OCI-LY7 (cell line): ENCODE measurements at regions not wholly inside any gene's neighbourhood (a gene's known extent, or its start where the extent isn't known, plus 50 kb on each side); places are given as distances from the start of the nearest gene placed in this dataset.

Experiments
- BruUV-seq: library from RNA; stranded (reverse); fragments of 400-500 nt; replicated peaks from 2 replicates; lab custom pipeline; 2021; lab: Mats Ljungman, UMichigan
- CTCF ChIA-PET: fragments of 300-600 bp; sonication (Branson Sonifier 250); formaldehyde crosslinking; loops from one replicate; lab custom pipeline; 2022; ENCODE audit warnings: antibody characterized with exemption; ENCODE audit not compliant: unreplicated experiment; lab: Charles Lee
- POLR2A ChIA-PET: fragments of 300-600 bp; sonication (Branson Sonifier 250); formaldehyde crosslinking; loops from one replicate; lab custom pipeline; 2022; ENCODE audit warnings: antibody characterized with exemption; lab: Charles Lee
- DNase-seq: peaks from one replicate; pipeline ENCODE4 v3.0.0-alpha.2; 2015; ENCODE audit warnings: low spot score
- H2AFZ ChIP-seq: fragments of 200-600 bp; sonication (generic), shearing (Covaris generic); 2 replicates; pipeline ENCODE4 v1.6.1; 2014; ENCODE audit warnings: mild to moderate bottlenecking, antibody characterized with exemption, low read length, moderate library complexity
- H3K27ac ChIP-seq: fragments of 200-600 bp; sonication (generic); 2 replicates; pipeline ENCODE4 v1.5.1; 2014; ENCODE audit warnings: mixed run types, low read depth, mild to moderate bottlenecking, moderate library complexity, low read length, inconsistent platforms; ENCODE audit not compliant: poor library complexity, severe bottlenecking
- H3K36me3 ChIP-seq: fragments of 200-600 bp; sonication (generic); 2 replicates; pipeline ENCODE4 v1.6.1; 2014; ENCODE audit warnings: mild to moderate bottlenecking, antibody characterized with exemption, low read length, moderate library complexity, mixed read lengths; ENCODE audit not compliant: insufficient read depth
- H3K4me1 ChIP-seq: fragments of 200-600 bp; sonication (generic); 2 replicates; pipeline ENCODE4 v1.5.1; 2014; ENCODE audit warnings: mild to moderate bottlenecking, low read length; ENCODE audit not compliant: insufficient read depth, poor library complexity, severe bottlenecking
- H3K4me2 ChIP-seq: fragments of 200-600 bp; sonication (generic); 2 replicates; pipeline ENCODE4 v1.6.1; 2014; ENCODE audit warnings: mild to moderate bottlenecking, low read length
- H3K4me3 ChIP-seq: fragments of 200-600 bp; sonication (generic); 2 replicates; pipeline ENCODE4 v1.5.1; 2014; ENCODE audit warnings: mild to moderate bottlenecking, low read depth, low read length; ENCODE audit not compliant: poor library complexity, severe bottlenecking
- H3K79me2 ChIP-seq: fragments of 200-600 bp; sonication (generic); 2 replicates; pipeline ENCODE4 v1.6.1; 2016; ENCODE audit warnings: low read depth, mild to moderate bottlenecking, low read length, moderate library complexity, mixed read lengths; ENCODE audit not compliant: insufficient read depth
- H3K9me2 ChIP-seq: fragments of 200-600 bp; sonication (generic); 2 replicates; pipeline ENCODE4 v1.6.1; 2016; ENCODE audit warnings: mild to moderate bottlenecking, low read length, mixed read lengths; ENCODE audit not compliant: insufficient read depth
- H3K9me3 ChIP-seq: fragments of 200-600 bp; sonication (generic); 2 replicates; pipeline ENCODE4 v1.6.1; 2014; ENCODE audit warnings: mild to moderate bottlenecking, mixed run types, low read length, mixed read lengths
- H4K20me1 ChIP-seq: fragments of 200-600 bp; sonication (generic); 2 replicates; pipeline ENCODE4 v1.6.1; 2014; ENCODE audit warnings: mild to moderate bottlenecking, antibody characterized with exemption, low read length, moderate library complexity, mixed read lengths; ENCODE audit not compliant: insufficient read depth
- EZH2phosphoT487 ChIP-seq: fragments of 200-600 bp; sonication (generic); IDR thresholded peaks from 2 replicates; pipeline ENCODE4 v1.6.1; 2018; ENCODE audit warnings: low read depth, borderline replicate concordance, mild to moderate bottlenecking, mixed run types, antibody characterized with exemption, low read length, moderate library complexity, mixed read lengths
- intact Hi-C: fragments of 100-400 bp; cut with micrococcal nuclease; formaldehyde crosslinking; loops from one replicate; pipeline ENCODE4 v1.10.0; 2022; ENCODE audit not compliant: unreplicated experiment
- TF ChIP-seq, protein P1 (sequence below): fragments of 200-600 bp; sonication (generic); conservative IDR thresholded peaks from 2 replicates; pipeline ENCODE4 v1.5.1; 2014; ENCODE audit warnings: mild to moderate bottlenecking, antibody characterized with exemption, low read length, moderate library complexity, mixed read lengths

DNA sequence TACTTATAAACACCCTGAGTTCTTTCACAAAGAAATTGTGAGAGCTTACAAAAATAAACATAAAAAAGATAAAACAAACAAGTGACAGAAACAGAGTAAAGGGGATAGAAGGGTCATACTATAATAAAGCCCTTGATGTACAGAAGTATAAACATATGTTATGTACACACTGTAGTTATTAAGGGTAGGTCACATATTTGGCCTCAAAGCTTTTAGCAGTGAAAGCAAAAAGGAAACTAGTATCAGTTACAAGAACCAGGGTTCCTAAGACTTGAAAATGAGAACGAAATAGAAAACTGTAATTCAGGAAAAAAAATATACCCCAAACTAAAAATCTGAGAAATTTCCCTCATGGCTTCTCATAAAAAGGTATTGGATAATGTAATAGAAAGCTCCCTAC lies 380.6 kb downstream of the HDGFL1 start:
- H3K27ac ChIP-seq, result no peak overlapping the region
- H3K36me3 ChIP-seq, result no peaks in the 10 kb centered on the region
- BruUV-seq, result no TSS peak
- TF ChIP-seq, protein P1, sequence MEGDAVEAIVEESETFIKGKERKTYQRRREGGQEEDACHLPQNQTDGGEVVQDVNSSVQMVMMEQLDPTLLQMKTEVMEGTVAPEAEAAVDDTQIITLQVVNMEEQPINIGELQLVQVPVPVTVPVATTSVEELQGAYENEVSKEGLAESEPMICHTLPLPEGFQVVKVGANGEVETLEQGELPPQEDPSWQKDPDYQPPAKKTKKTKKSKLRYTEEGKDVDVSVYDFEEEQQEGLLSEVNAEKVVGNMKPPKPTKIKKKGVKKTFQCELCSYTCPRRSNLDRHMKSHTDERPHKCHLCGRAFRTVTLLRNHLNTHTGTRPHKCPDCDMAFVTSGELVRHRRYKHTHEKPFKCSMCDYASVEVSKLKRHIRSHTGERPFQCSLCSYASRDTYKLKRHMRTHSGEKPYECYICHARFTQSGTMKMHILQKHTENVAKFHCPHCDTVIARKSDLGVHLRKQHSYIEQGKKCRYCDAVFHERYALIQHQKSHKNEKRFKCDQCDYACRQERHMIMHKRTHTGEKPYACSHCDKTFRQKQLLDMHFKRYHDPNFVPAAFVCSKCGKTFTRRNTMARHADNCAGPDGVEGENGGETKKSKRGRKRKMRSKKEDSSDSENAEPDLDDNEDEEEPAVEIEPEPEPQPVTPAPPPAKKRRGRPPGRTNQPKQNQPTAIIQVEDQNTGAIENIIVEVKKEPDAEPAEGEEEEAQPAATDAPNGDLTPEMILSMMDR, result no peak
- TF ChIP-seq EZH2phosphoT487, result no peak
- no peaks in the 10 kb centered on the region for H3K79me2 ChIP-seq
- no peak overlapping the region for H3K4me3 ChIP-seq
- DNase-seq, result no peak
- intact Hi-C loops, result no loop called here
- no peak overlapping the region for H2AFZ ChIP-seq
- ChIA-PET CTCF (no interaction called here), POLR2A (interaction anchor here (0.6 kb wide), 1 partner anchor 1946 kb away, joined by 3 read pairs; no protein-coding TSS in a partner anchor)
- H3K4me1 ChIP-seq, result no peaks in the 10 kb centered on the region
- H3K9me2 ChIP-seq, result no peaks in the 10 kb centered on the region
- H3K4me2 ChIP-seq, result no peak overlapping the region
- H4K20me1 ChIP-seq, result no peaks in the 10 kb centered on the region
- H3K9me3 ChIP-seq, result no peaks in the 10 kb centered on the region

DNA sequence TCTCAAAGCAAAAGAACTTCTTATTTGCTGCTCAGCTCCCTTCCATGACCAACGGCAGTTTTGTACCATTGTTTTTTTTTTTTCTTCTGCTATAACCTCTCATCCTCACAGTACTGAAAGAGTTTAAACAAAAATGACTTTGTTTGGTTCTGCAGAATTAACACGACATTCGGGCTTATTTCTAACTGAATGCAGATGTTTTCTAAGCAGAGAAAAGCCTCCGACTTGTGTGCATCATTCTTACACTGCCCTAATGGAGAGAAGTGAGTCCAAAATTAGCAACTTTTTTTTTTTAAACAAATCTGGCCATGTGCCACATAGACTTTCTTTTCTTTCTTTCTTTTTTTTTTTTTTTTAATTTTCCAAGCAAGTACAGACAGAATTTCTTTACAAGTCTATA lies 382.7 kb downstream of the HDGFL1 start:
- Histone ChIP-seq H3K36me3 (no peaks in the 10 kb centered on the region), H3K4me2 (no peak overlapping the region), H3K79me2 (no peaks in the 10 kb centered on the region), H3K4me1 (no peaks in the 10 kb centered on the region), H4K20me1 (no peaks in the 10 kb centered on the region), H3K9me3 (no peaks in the 10 kb centered on the region), H3K27ac (no peak overlapping the region), H3K9me2 (no peaks in the 10 kb centered on the region), H2AFZ (no peak overlapping the region), H3K4me3 (no peak overlapping the region)
- intact Hi-C loops, result no loop called here
- TF ChIP-seq, protein P1, result no peak
- TF ChIP-seq EZH2phosphoT487, result no peak
- no peak for DNase-seq
- no TSS peak for BruUV-seq
- ChIA-PET CTCF (no interaction called here), POLR2A (interaction anchor here (0.7 kb wide), 1 partner anchor 18 kb away, joined by 3 read pairs; no protein-coding TSS in a partner anchor)

DNA sequence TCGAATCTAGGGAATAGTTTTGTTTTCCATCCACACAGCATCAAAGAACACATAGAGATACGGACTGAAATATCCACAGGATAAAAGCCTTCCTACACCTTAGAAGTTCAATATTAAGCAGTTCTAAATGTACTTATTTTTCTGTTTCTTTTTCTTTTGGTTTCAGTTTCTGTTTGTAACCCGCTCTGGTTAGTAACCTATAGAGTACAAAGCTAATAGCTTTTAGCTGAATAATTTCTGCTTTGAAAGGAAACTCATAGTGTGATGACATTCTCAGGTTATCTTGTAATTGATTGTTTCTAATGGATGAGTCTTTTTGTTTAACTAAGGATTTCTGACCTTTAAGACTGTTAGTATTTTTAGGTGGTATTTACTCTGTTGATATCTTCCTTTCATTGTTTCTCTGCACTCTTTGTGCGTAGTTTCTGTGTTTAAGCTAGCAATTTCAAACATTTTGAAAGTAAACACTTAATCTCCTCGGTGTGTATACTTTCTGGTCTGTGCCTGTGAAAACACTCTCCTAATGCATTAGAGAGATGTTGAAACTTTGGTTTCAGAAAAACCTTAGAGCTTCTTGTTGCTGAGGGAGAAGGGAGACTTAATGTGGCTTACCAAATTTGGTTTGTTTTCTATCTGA lies 385.5 kb downstream of the HDGFL1 start:
- Histone ChIP-seq H3K4me2 (peak overlapping the region; percentile 3; the same call in 1 of the 2 replicates), H3K4me3 (no peak overlapping the region), H3K79me2 (no peaks in the 10 kb centered on the region), H3K9me3 (no peaks in the 10 kb centered on the region), H3K4me1 (no peaks in the 10 kb centered on the region), H3K27ac (no peak overlapping the region), H3K9me2 (no peaks in the 10 kb centered on the region), H2AFZ (no peak overlapping the region), H4K20me1 (no peaks in the 10 kb centered on the region), H3K36me3 (no peaks in the 10 kb centered on the region)
- CTCF ChIA-PET, result no interaction called here
- no peak for TF ChIP-seq EZH2phosphoT487
- TF ChIP-seq, protein P1, result no peak
- DNase-seq, result no peak
- intact Hi-C loops, result no loop called here
- BruUV-seq, result no TSS peak
- POLR2A ChIA-PET, result interaction anchor here (1.1 to 1.3 kb wide), 2 partner anchors 8 to 11 kb away, joined by 3 to 4 read pairs; no protein-coding TSS in a partner anchor
